ENCODE measurements at regions not wholly inside any gene's neighbourhood (a gene's known extent, or its start where the extent isn't known, plus 50 kb on each side); places are given as distances from the start of the nearest gene placed in this dataset.
"Not testable (repeated sequence)": the region's sequence is repeated elsewhere in the genome, so short reads cannot be mapped to it uniquely, and the experiment has no call there.

GRCh38 chr5:50564558-50564957, 101.9 kb upstream of the PARP8 start:
- Histone ChIP-seq H3K27ac (no peak overlapping the region), H3K4me1 (replicated peaks in 1 of 2) (no peaks in the 10 kb centered on the region), H3K4me3 (no peak overlapping the region)
- WGBS, 10 experiments, result 33 to 89% (median 60%) methylated on average over 1 of the region's 1 CpG; no CpG with 5 or more reads in 3 of the 10 experiments
- no peak for ATAC-seq (replicated peaks in 6 of 8)
- in situ Hi-C loops (cut with MboI; ENCODE audit: low pct_unique_long_range_greater_than_20kb in 2 of 9, low sequenced_read_pairs in 9 of 9, unreplicated experiment in 9 of 9), result no loop called here

GRCh38 chr5:50574121-50574520, 92.3 kb upstream of the PARP8 start:
- ATAC-seq (replicated peaks in 6 of 8), result no peak
- Histone ChIP-seq H3K4me3 (no peak overlapping the region), H3K4me1 (replicated peaks in 1 of 2) (no peaks in the 10 kb centered on the region), H3K27ac (no peak overlapping the region)
- in situ Hi-C loops (cut with MboI; ENCODE audit: low pct_unique_long_range_greater_than_20kb in 2 of 9, low sequenced_read_pairs in 9 of 9, unreplicated experiment in 9 of 9), result no loop called here
- WGBS, 10 experiments, result 27 to 100% (median 58%) methylated on average over 1 to 3 of the region's 3 CpGs; no CpG with 5 or more reads in 1 of the 10 experiments

- WGBS, 10 experiments, result 20 to 100% (median 76%) methylated on average over 1 to 3 of the region's 3 CpGs
- no peak overlapping the region for H3K27ac ChIP-seq
- in situ Hi-C loops (cut with MboI; ENCODE audit: low pct_unique_long_range_greater_than_20kb in 2 of 9, low sequenced_read_pairs in 9 of 9, unreplicated experiment in 9 of 9), result no loop called here
- peak in 1 of 8 experiments; percentile 26 for ATAC-seq (replicated peaks in 6 of 8)
- no peak overlapping the region for H3K4me3 ChIP-seq
- H3K4me1 ChIP-seq (replicated peaks in 1 of 2), result no peaks in the 10 kb centered on the region
Measured at GRCh38 chr5:50575740-50576139, 90.7 kb upstream of the PARP8 start.

- in situ Hi-C loops (cut with MboI; ENCODE audit: low pct_unique_long_range_greater_than_20kb in 2 of 9, low sequenced_read_pairs in 9 of 9, unreplicated experiment in 9 of 9), result no loop called here
- peak in 1 of 8 experiments; percentile 98 for ATAC-seq (replicated peaks in 6 of 8)
- H3K27ac ChIP-seq, result no peak overlapping the region
- H3K4me3 ChIP-seq, result no peak overlapping the region
- H3K4me1 ChIP-seq (replicated peaks in 1 of 2), result no peaks in the 10 kb centered on the region
Measured at GRCh38 chr5:50576265-50576664, 90.2 kb upstream of the PARP8 start.

DNA sequence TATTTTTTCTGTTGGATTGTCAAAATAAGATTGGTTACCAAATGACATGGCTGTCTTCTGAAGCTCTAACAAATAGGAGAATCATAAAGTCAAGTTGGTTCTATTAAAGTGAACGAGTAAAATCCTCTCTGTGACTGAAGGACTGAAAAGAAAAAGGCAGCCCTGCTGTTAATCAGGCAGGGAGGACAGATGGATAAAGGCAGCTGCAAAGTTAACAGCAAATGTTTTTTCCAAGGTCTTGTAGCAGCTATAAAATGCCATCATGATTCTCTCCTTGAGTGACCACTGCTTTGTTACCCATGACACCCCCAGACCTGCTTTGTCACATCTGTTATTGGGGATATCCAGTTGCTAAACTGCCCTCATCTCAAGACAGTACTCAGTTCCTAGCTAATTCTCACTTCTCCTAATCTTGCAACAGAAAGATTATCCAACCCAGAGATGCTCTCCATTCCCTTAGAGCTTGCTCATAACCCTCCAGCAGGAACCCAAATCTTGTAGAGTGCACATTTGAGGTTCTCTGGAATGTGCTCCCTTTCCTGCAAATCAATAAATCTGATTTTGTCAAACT, 89.7 kb upstream of the PARP8 start:
- H3K27ac ChIP-seq, result no peak overlapping the region
- WGBS, 10 experiments, result 0 to 50% (median 0%) methylated on average over 1 of the region's 1 CpG; no CpG with 5 or more reads in 3 of the 10 experiments
- in situ Hi-C loops (cut with MboI; ENCODE audit: low pct_unique_long_range_greater_than_20kb in 2 of 9, low sequenced_read_pairs in 9 of 9, unreplicated experiment in 9 of 9), result no loop called here
- no peaks in the 10 kb centered on the region for H3K4me1 ChIP-seq (replicated peaks in 1 of 2)
- ATAC-seq (replicated peaks in 6 of 8), result peak in 2 of 8 experiments; percentile 21 to 40
- no peak overlapping the region for H3K4me3 ChIP-seq

DNA sequence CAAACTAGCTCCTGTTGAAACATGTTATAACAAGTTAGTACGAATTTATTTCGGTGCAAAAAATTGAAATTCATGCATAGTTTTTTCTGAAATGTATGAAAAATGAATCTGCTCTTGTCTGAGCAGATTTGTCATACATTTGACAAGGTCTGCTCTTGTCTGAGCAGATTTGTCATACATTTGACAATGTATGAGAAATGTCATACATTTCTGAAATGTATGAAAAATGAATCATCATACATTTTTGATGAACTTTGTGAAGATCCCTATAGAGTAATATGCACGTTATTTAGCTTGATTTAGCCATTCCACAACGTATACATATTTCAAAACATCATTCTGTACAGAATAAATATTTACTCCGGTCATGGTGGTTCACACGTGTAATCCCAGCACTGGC, 85.9 kb upstream of the PARP8 start:
- WGBS, 10 experiments, result 5 to 100% (median 82%) methylated on average over 1 to 6 of the region's 6 CpGs
- ATAC-seq (replicated peaks in 6 of 8), result no peak
- no peak overlapping the region for H3K27ac ChIP-seq
- H3K4me1 ChIP-seq (replicated peaks in 1 of 2), result no peaks in the 10 kb centered on the region
- in situ Hi-C loops (cut with MboI; ENCODE audit: low pct_unique_long_range_greater_than_20kb in 2 of 9, low sequenced_read_pairs in 9 of 9, unreplicated experiment in 9 of 9), result no loop called here
- H3K4me3 ChIP-seq, result no peak overlapping the region

- in situ Hi-C loops (cut with MboI; ENCODE audit: low pct_unique_long_range_greater_than_20kb in 2 of 9, low sequenced_read_pairs in 9 of 9, unreplicated experiment in 9 of 9); ATAC-seq (replicated peaks in 6 of 8); H3K4me3 ChIP-seq; H3K4me1 ChIP-seq (replicated peaks in 1 of 2); H3K27ac ChIP-seq: not testable (repeated sequence)
- 0 to 100% (median 83%) methylated on average over 1 of the region's 1 CpG; no CpG with 5 or more reads in 3 of the 10 experiments for WGBS, 10 experiments
Measured at GRCh38 chr5:50581845-50582244, 84.6 kb upstream of the PARP8 start.

GRCh38 chr5:50582699-50583098, 83.7 kb upstream of the PARP8 start:
- WGBS, 10 experiments, result 14 to 88% (median 69%) methylated on average over 1 to 2 of the region's 2 CpGs
- Histone ChIP-seq H3K4me3 (no peak overlapping the region), H3K4me1 (replicated peaks in 1 of 2) (no peaks in the 10 kb centered on the region), H3K27ac (no peak overlapping the region)
- ATAC-seq (replicated peaks in 6 of 8), result no peak
- in situ Hi-C loops (cut with MboI; ENCODE audit: low pct_unique_long_range_greater_than_20kb in 2 of 9, low sequenced_read_pairs in 9 of 9, unreplicated experiment in 9 of 9), result no loop called here

DNA sequence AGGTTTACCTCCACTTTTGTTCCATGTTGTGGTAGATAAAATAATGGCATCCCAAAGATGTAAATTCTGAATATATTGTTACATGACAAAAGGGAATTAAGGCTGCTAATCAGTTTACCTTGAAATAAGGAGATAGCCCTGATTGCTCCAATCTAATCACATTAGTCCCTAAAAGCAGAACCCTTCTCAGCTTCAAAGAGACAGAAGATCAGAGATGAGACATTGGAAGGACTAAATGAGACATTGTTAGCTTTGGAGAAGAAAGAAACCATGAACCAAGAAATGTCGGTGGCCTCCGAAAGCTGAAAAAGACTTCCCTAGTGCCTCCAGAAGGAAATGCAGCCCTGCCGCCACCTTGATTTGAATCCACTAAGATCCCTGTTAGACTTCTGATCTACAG, 82.8 kb upstream of the PARP8 start:
- no peak for ATAC-seq (replicated peaks in 6 of 8)
- WGBS, 10 experiments, result 58 to 100% (median 91%) methylated on average over 2 to 3 of the region's 3 CpGs; no CpG with 5 or more reads in 3 of the 10 experiments
- H3K4me1 ChIP-seq (replicated peaks in 1 of 2), result no peaks in the 10 kb centered on the region
- no peak overlapping the region for H3K27ac ChIP-seq
- H3K4me3 ChIP-seq, result no peak overlapping the region
- in situ Hi-C loops (cut with MboI; ENCODE audit: low pct_unique_long_range_greater_than_20kb in 2 of 9, low sequenced_read_pairs in 9 of 9, unreplicated experiment in 9 of 9), result no loop called here

GRCh38 chr5:50588471-50588870, 78.0 kb upstream of the PARP8 start:
- in situ Hi-C loops (cut with MboI; ENCODE audit: low pct_unique_long_range_greater_than_20kb in 2 of 9, low sequenced_read_pairs in 9 of 9, unreplicated experiment in 9 of 9); ATAC-seq (replicated peaks in 6 of 8); H3K4me3 ChIP-seq; H3K27ac ChIP-seq; H3K4me1 ChIP-seq (replicated peaks in 1 of 2): not testable (repeated sequence)
- 0 to 100% (median 89%) methylated on average over 1 to 3 of the region's 6 CpGs; no CpG with 5 or more reads in 4 of the 10 experiments for WGBS, 10 experiments

DNA sequence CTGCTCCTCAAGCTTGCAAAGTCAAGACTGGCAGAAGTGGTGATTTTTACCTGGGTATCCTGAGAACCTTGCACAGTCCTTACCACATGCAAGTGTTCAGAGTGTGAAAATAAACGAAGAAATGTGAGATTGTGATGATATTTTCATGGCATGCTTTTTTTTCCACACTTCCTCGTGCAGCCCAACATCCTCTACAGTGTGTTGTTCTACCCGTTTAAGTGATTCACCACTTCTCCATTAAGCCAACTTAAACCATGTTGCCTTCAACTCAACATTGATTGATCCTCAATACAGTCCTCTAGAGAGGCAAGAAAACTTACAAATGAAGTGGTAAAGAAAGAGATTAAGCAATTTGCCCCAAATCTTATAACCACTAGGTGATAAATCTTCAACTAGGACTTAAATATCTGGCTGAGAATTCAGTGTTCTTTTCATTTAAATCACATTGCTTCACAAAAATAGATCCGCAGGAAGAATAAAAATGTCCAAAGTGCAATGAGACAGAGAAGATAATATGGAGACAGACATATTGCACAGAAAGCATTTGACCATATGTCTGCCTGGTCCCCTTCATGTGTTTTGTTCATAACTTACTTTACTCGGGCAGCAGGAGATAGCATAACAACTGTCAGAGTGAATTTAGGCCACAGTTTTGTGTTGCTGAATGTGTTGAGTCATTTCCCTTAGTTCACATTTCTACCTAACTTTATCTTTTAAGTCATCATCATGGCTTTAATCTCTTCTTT, 75.8 kb upstream of the PARP8 start:
- H3K4me1 ChIP-seq (replicated peaks in 1 of 2); H3K4me3 ChIP-seq; in situ Hi-C loops (cut with MboI; ENCODE audit: low pct_unique_long_range_greater_than_20kb in 2 of 9, low sequenced_read_pairs in 9 of 9, unreplicated experiment in 9 of 9); ATAC-seq (replicated peaks in 6 of 8); H3K27ac ChIP-seq: not testable (repeated sequence)
- WGBS, 10 experiments, result 10 to 100% (median 63%) methylated on average over 1 to 5 of the region's 5 CpGs

DNA sequence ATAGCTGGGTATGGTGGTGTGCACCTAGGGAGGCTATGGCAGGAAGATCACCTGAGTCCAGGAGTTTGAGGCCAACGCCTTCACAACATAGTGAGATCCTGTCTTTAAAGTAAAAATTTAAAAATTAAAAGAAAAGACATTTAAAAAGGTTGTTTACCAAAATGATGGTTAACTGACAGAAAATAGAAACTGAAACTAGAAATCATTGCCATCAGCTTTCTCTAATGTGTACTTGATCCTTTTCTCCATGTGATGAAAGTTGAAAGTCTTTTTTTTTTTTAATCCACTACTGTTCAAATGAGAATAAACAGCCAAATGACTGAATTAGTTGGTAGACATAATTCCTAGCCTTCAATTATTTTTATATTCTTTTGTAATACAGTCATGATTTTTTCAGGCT, 75.1 kb upstream of the PARP8 start:
- H3K4me1 ChIP-seq (replicated peaks in 1 of 2); H3K4me3 ChIP-seq; ATAC-seq (replicated peaks in 6 of 8); in situ Hi-C loops (cut with MboI; ENCODE audit: low pct_unique_long_range_greater_than_20kb in 2 of 9, low sequenced_read_pairs in 9 of 9, unreplicated experiment in 9 of 9); H3K27ac ChIP-seq: not testable (repeated sequence)
- whole genome bisulfite sequencing, 10 experiments, result 0 to 90% (median 50%) methylated on average over 1 of the region's 1 CpG; no CpG with 5 or more reads in 3 of the 10 experiments

DNA sequence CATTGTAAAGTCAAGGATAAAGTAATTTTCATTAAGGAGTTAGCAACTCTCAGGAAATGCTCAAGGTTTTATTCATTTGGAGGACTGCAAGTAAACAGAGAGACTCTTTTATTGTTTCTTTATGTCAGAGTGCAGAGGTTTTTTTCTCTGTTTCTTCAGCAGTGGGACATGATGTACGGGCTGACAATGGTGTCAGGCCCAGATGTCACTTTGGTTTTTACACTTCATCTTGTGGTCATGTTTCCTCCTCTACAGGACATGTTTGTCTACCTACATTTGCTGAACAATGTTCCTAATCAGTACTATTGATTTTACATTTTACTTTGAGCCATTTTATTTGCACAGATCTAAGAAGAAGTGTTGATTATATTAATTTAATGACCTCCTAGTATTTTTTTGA, 72.8 kb upstream of the PARP8 start:
- no peak overlapping the region for H3K4me3 ChIP-seq
- H3K4me1 ChIP-seq (replicated peaks in 1 of 2), result no peaks in the 10 kb centered on the region
- ATAC-seq (replicated peaks in 6 of 8), result no peak
- in situ Hi-C loops (cut with MboI; ENCODE audit: low pct_unique_long_range_greater_than_20kb in 2 of 9, low sequenced_read_pairs in 9 of 9, unreplicated experiment in 9 of 9), result no loop called here
- WGBS, 10 experiments, result 0 to 60% (median 27%) methylated on average over 1 of the region's 1 CpG; no CpG with 5 or more reads in 3 of the 10 experiments
- H3K27ac ChIP-seq, result no peak overlapping the region

GRCh38 chr5:50595199-50595598, 71.2 kb upstream of the PARP8 start:
- 0 to 93% (median 59%) methylated on average over 1 to 3 of the region's 3 CpGs for WGBS, 10 experiments
- Histone ChIP-seq H3K4me1 (replicated peaks in 1 of 2) (no peaks in the 10 kb centered on the region), H3K4me3 (no peak overlapping the region), H3K27ac (no peak overlapping the region)
- in situ Hi-C loops (cut with MboI; ENCODE audit: low pct_unique_long_range_greater_than_20kb in 2 of 9, low sequenced_read_pairs in 9 of 9, unreplicated experiment in 9 of 9), result no loop called here
- no peak for ATAC-seq (replicated peaks in 6 of 8)

Data from motor neuron (in vitro differentiated cells).